Right cardiac atrium (tissue), 5 donors: ENCODE measurements at regions not wholly inside any gene's neighbourhood (a gene's known extent, or its start where the extent isn't known, plus 50 kb on each side); places are given as distances from the start of the nearest gene placed in this dataset.

Source experiments
- ATAC-seq, 2 donors: fragments of 200-7000 bp; cut with Tn5 transposase; one replicate each; pipeline versions ENCODE4 v1.8.0 to v1.9.1; 2020; ENCODE audit warnings: moderate library complexity in 2 of 2, mild to moderate bottlenecking in 1 of 2
- DNase-seq, 3 donors: peaks; one replicate each; pipeline ENCODE4 v3.0.0-alpha.2; 2020
- H3K27ac ChIP-seq: one replicate; pipeline ENCODE4 v1.5.1; 2013; ENCODE audit warnings: mild to moderate bottlenecking, low read length, control low read depth, moderate library complexity
- H3K27me3 ChIP-seq: one replicate; pipeline ENCODE4 v1.6.1; 2013; ENCODE audit not compliant: control insufficient read depth, insufficient read depth
- H3K4me1 ChIP-seq: one replicate; pipeline ENCODE4 v1.6.1; 2013; ENCODE audit warnings: low read length; ENCODE audit not compliant: control insufficient read depth, insufficient read depth
- H3K4me3 ChIP-seq: one replicate; pipeline ENCODE4 v1.5.1; 2013; ENCODE audit warnings: low read length, control low read depth
- H3K9me3 ChIP-seq: one replicate; pipeline ENCODE4 v1.6.1; 2013; ENCODE audit warnings: low read length; ENCODE audit not compliant: control insufficient read depth
- WGBS: extraction: QIAGEN DNeasy Blood & Tissue Kit; methylation state at CpG from one replicate; pipeline ENCODE4 v1.1.7; 2013; 5-methylcytosine and 5-hydroxymethylcytosine counted together
- intact Hi-C, 4 donors: fragments of 100-400 bp; cut with DNase I; formaldehyde crosslinking; loops; one replicate each; pipeline versions ENCODE4 v1.11.0 to v1.14.0; 2022 to 2023
- donor health status: healthy with polysubstance abuse.
- donor health status: DM: no; HTN: yes; CAD: no.
- donor health status: DM: no; HTN: no; CAD: no.
- donor health status: DM: no; HTN: yes; CAD: no; lungs with severe emphysema.
- donor health status: DM: yes; HTN: yes; CAD: no.

DNA sequence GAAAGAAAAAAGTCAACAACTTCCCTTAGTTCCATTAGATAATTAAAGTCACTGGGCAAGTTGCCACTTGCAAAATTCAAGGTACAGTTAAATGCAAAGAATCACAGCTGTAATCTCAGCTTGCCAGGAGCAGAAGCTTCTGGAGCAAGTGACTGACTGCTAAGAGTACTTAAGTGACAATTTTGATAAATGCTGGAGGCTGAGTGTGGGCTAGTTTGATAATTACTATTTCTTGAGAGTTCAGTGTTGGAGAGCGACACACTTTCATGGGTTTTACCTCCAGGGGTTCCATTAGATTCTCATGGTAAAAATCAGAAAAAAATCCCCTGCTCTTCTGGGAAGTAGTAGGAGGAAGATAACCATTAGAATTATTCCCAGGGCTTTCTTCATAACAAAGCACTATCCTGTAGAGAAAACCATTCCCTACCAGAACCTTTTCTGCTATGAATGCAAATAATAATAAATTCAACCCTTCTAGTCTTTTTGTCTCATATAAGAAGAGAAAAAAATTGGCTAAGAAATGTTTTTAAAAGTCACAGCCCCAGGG is 486.3 kb downstream of the POM121L12 start:
- Histone ChIP-seq H3K27ac (no peak overlapping the region), H3K4me1 (no peaks in the 10 kb centered on the region), H3K4me3 (no peak overlapping the region), H3K9me3 (no peaks in the 10 kb centered on the region), H3K27me3 (no peaks in the 10 kb centered on the region)
- 86% methylated on average over 1 of the region's 1 CpG for WGBS
- ATAC-seq (no peak), DNase-seq (no peak)
- intact Hi-C loops = no loop called here

DNA sequence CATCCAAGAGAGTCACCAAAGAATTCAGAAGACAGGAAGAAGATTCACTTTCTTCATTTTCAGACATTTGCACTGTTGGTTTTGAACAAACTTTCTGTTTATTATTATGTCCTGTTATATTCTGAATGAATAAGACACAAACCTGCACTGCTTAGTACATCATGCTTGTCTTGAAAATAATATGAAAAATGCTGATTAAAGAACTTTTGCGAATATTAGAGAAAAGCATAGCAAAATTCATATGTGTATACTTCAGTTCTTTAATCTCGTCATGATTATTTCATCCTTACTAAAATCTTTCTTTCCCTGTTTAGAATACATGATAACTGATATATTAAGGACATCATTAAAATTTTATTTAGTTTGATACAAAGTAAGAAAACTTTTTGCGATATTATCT is 504.1 kb downstream of the POM121L12 start:
- Histone ChIP-seq H3K27ac (no peak overlapping the region), H3K4me3 (no peak overlapping the region), H3K27me3 (no peaks in the 10 kb centered on the region), H3K4me1 (no peaks in the 10 kb centered on the region), H3K9me3 (no peaks in the 10 kb centered on the region)
- intact Hi-C loops = no loop called here
- WGBS = 94% methylated on average over 3 of the region's 3 CpGs
- DNase-seq = no peak
- no peak for ATAC-seq

DNA sequence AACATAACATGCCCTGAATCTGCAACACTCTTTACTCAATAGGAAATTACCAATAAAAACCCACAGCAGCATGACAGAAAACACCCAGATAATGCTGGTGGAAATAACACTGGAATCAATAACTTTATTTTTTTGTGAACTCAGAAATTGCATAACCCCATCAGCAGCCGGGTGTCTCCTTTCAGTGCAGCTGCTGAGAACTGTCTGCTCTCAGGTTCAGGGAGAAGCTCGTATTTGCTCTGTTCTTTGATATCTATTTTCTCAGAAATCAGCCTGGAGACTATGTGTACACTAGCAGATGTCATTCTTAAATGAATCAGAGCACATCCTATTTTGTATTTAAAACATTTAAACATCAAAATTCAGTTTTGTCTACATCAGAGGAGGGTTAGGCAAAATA is 506.0 kb downstream of the POM121L12 start:
- Histone ChIP-seq H3K4me1 (no peaks in the 10 kb centered on the region), H3K4me3 (no peak overlapping the region), H3K27ac (no peak overlapping the region), H3K27me3 (no peaks in the 10 kb centered on the region), H3K9me3 (no peaks in the 10 kb centered on the region)
- no peak for DNase-seq
- WGBS = 44% methylated on average over 2 of the region's 2 CpGs
- intact Hi-C loops = no loop called here
- ATAC-seq = no peak

DNA sequence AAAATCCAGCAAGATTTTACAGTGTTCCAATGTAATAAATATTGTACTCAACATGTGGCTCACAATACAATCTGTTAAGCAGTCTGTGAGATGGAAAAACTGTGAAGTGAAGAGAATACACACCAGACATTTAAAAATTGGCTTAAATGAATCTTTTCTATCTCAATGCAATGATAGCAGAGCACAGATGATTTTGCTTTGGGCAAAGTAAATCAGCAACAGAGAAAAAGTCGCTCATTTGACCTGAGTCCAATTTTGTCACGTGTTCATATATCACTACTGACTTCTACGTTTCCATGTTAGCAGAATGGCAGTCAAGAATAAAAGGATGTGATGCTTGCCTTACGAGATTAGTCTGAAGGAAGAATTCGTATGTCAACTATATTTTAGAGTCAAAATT is 506.7 kb downstream of the POM121L12 start:
- 52% methylated on average over 5 of the region's 5 CpGs for WGBS
- no peak overlapping the region for H3K27ac ChIP-seq
- H3K4me1 ChIP-seq = no peaks in the 10 kb centered on the region
- no peaks in the 10 kb centered on the region for H3K27me3 ChIP-seq
- ATAC-seq = no peak
- intact Hi-C loops = no loop called here
- no peak for DNase-seq
- H3K9me3 ChIP-seq = no peaks in the 10 kb centered on the region
- H3K4me3 ChIP-seq = no peak overlapping the region
